ENCODE measurements at regions not wholly inside any gene's neighbourhood (a gene's known extent, or its start where the extent isn't known, plus 50 kb on each side); places are given as distances from the start of the nearest gene placed in this dataset.

DNA sequence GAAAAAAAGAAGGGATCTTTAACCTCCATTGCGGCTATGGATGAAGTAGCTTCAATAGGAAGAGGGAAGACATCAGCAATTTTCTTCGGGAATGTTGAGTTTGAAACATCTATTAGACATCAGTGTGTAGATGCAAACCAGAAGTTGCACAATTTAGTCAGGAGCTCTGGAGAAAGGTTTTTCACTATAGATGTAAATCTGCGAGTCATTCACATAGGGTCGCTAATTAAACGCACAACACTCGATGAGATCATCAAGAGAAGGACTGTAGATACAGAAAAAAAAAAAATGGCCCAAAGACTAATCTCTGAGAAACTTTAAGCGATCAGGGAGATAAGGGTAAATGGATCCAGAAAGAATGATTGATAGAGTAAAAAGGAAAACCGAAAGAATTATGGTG is 61.7 kb upstream of the TES start:
- no peak for DNase-seq

DNA sequence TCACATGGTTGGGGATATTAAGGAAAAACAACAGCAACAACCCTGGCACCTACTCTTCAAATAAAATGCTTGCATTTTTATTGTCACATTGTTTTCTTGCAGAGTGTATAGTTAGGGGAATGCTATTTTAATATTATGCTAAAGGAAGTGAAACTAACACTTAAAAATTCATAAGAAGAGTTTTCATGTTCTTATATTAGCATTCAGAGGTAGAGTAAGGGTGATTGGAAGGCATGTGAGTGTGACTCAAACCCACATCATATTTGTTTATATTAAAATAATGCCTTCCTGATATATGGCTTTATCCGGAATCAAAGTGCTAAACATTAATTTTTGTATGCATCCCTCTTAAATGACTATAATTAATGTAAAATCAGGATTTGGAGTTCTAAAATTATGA is 59.8 kb upstream of the TES start:
- DNase-seq = no peak

DNA sequence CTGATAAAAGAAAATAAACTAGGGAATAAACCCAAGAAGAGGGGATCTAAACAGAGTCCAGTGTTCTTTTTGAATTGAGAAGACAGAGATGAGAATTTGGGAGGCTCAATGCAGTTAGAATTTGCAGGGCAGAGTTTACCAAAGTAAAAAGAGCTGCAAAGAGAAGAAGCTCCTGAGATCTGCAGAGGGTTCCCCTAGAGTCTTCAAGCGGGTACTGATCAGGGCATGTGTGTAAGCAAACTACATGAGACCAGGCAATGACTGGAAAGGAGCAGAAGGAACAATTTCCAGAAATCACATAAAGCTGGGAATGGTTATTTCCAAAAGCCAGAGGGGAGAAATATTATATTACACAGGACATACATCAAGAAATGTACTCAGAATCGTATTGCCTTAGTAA is 58.1 kb upstream of the TES start:
- no peak for DNase-seq

- DNase-seq = no peak
These were observed 57.3 kb upstream of the TES start for GRCh38 chr7:116153050-116153449.

DNA sequence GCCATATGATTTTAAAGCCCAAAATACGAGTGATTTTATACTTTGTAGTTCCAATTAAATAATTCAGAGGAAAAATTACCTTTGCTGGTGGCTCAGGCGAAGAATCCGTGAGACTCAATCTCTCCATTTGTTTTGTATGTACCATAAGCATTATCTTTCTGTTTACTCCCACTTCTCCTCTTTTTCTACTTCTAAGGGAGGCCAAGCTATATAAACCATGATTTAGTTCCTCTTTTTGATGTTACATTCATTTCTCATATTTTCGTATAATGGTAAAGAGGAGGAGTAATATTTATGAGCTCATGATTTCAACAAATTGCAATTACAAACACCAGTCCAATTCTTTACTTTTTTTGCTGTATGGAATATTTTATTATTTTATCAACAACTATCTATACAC is 50.6 kb upstream of the TES start:
- no peak for DNase-seq
